WTC11 (cell line): ENCODE measurements at regions not wholly inside any gene's neighbourhood (a gene's known extent, or its start where the extent isn't known, plus 50 kb on each side); places are given as distances from the start of the nearest gene placed in this dataset.

ENCODE experiments used
- ATAC-seq: fragments of 200-7000 bp; cut with Tn5 transposase; 2 replicates; pipeline ENCODE4 v1.10.0; 2021; ENCODE audit warnings: mild to moderate bottlenecking, moderate library complexity
- CTCF ChIA-PET: fragments of 300-600 bp; sonication (Branson Sonifier 250); formaldehyde crosslinking; loops from one replicate; lab custom pipeline; 2021; ENCODE audit warnings: antibody characterized with exemption; lab: Charles Lee
- POLR2A ChIA-PET: fragments of 350-600 bp; sonication (Branson Sonifier 250); formaldehyde crosslinking; loops from one replicate; lab custom pipeline; 2021; ENCODE audit warnings: antibody characterized with exemption; lab: Charles Lee
- DNase-seq: peaks from one replicate; pipeline ENCODE4 v3.0.0; 2021; ENCODE audit warnings: low spot score
- H3K27ac Mint-ChIP-seq: 2 replicates; pipeline ENCODE4 v1.8.0; 2021; ENCODE audit warnings: mixed read lengths
- H3K27me3 Mint-ChIP-seq: 2 replicates; pipeline ENCODE4 v1.8.0; 2021; ENCODE audit warnings: low read depth, mild to moderate bottlenecking, moderate library complexity, mixed read lengths
- H3K36me3 Mint-ChIP-seq: 2 replicates; pipeline ENCODE4 v1.8.0; 2021; ENCODE audit warnings: mixed read lengths
- H3K4me1 Mint-ChIP-seq: 2 replicates; pipeline ENCODE4 v1.8.0; 2022; ENCODE audit warnings: mixed read lengths
- H3K4me3 Mint-ChIP-seq: 2 replicates; pipeline ENCODE4 v1.8.0; 2021; ENCODE audit warnings: mild to moderate bottlenecking, moderate library complexity, mixed read lengths
- H3K9me3 Mint-ChIP-seq: 2 replicates; pipeline ENCODE4 v1.8.0; 2021; ENCODE audit warnings: mixed read lengths
- ATF1 ChIP-seq: sonication (generic); formaldehyde crosslinking; IDR thresholded peaks from 2 replicates; pipeline ENCODE4 v1.8.1; 2023; ENCODE audit warnings: mild to moderate bottlenecking, moderate library complexity, missing genetic modification reagents
- CBFB ChIP-seq: sonication (generic); formaldehyde crosslinking; IDR thresholded peaks from 2 replicates; pipeline ENCODE4 v1.8.1; 2022; ENCODE audit warnings: mild to moderate bottlenecking, low read depth, missing genetic modification reagents
- E2F5 ChIP-seq: sonication (generic); formaldehyde crosslinking; IDR thresholded peaks from 2 replicates; pipeline ENCODE4 v1.8.1; 2022; ENCODE audit warnings: mild to moderate bottlenecking, moderate library complexity, missing genetic modification reagents
- ERG ChIP-seq: fragments of 250-450 bp; sonication (Bioruptor Pico); IDR thresholded peaks from 2 replicates; pipeline ENCODE4 v1.8.0; 2021; ENCODE audit warnings: mild to moderate bottlenecking
- HMGA2 ChIP-seq: fragments of 250-450 bp; sonication (Bioruptor Pico); IDR thresholded peaks from 2 replicates; pipeline ENCODE4 v1.4.0; 2021; ENCODE audit warnings: mild to moderate bottlenecking, moderate library complexity
- MAX ChIP-seq: sonication (generic); formaldehyde crosslinking; IDR thresholded peaks from 2 replicates; pipeline ENCODE4 v1.8.0; 2022; ENCODE audit warnings: mild to moderate bottlenecking, missing genetic modification reagents
- MXD4 ChIP-seq: fragments of 250-450 bp; sonication (Bioruptor Pico); IDR thresholded peaks from 2 replicates; pipeline ENCODE4 v1.8.0; 2021; ENCODE audit warnings: mild to moderate bottlenecking, moderate library complexity, borderline replicate concordance
- NFATC4 ChIP-seq: fragments of 250-450 bp; sonication (Bioruptor Pico); IDR thresholded peaks from 2 replicates; pipeline ENCODE4 v1.9.0; 2021; ENCODE audit warnings: mild to moderate bottlenecking
- NFYB ChIP-seq: sonication (generic); formaldehyde crosslinking; conservative IDR thresholded peaks from 2 replicates; pipeline ENCODE4 v1.8.0; 2022; ENCODE audit warnings: low read depth, missing genetic modification reagents
- NR2C2 ChIP-seq: sonication (generic); formaldehyde crosslinking; IDR thresholded peaks from 2 replicates; pipeline ENCODE4 v1.8.0; 2022; ENCODE audit warnings: mild to moderate bottlenecking, missing genetic modification reagents
- NR3C1 ChIP-seq: sonication (generic); formaldehyde crosslinking; conservative IDR thresholded peaks from 2 replicates; pipeline ENCODE4 v1.8.1; 2023; ENCODE audit warnings: low read depth, mild to moderate bottlenecking, missing genetic modification reagents
- TCF7 ChIP-seq: sonication (generic); formaldehyde crosslinking; IDR thresholded peaks from 2 replicates; pipeline ENCODE4 v1.8.0; 2022; ENCODE audit warnings: mild to moderate bottlenecking, low read depth, missing genetic modification reagents, moderate library complexity
- TEAD1 ChIP-seq: sonication (generic); formaldehyde crosslinking; IDR thresholded peaks from 2 replicates; pipeline ENCODE4 v1.8.0; 2022; ENCODE audit warnings: mild to moderate bottlenecking, missing genetic modification reagents
- ZBTB43 ChIP-seq: sonication (generic); formaldehyde crosslinking; IDR thresholded peaks from 2 replicates; pipeline ENCODE4 v1.8.1; 2023; ENCODE audit warnings: mild to moderate bottlenecking, missing genetic modification reagents
- TF ChIP-seq, protein P1 (sequence below): fragments of 250-450 bp; sonication (Bioruptor Pico); conservative IDR thresholded peaks from 2 replicates; pipeline ENCODE4 v1.9.0; 2021; ENCODE audit warnings: mild to moderate bottlenecking
- TF ChIP-seq, protein P2 (sequence below): fragments of 250-450 bp; sonication (Bioruptor Pico); IDR thresholded peaks from 2 replicates; pipeline ENCODE4 v2.1.2; 2022; ENCODE audit warnings: mild to moderate bottlenecking, moderate library complexity
- TF ChIP-seq, protein P3 (sequence below): sonication (generic); formaldehyde crosslinking; IDR thresholded peaks from 2 replicates; pipeline ENCODE4 v1.8.1; 2022; ENCODE audit warnings: low read depth, mild to moderate bottlenecking, moderate library complexity, missing genetic modification reagents, borderline replicate concordance
- TF ChIP-seq, protein P4 (sequence below): fragments of 250-450 bp; sonication (Bioruptor Pico); IDR thresholded peaks from 2 replicates; pipeline ENCODE4 v1.9.0; 2021; ENCODE audit warnings: moderate library complexity, mild to moderate bottlenecking, inconsistent platforms, borderline replicate concordance

DNA sequence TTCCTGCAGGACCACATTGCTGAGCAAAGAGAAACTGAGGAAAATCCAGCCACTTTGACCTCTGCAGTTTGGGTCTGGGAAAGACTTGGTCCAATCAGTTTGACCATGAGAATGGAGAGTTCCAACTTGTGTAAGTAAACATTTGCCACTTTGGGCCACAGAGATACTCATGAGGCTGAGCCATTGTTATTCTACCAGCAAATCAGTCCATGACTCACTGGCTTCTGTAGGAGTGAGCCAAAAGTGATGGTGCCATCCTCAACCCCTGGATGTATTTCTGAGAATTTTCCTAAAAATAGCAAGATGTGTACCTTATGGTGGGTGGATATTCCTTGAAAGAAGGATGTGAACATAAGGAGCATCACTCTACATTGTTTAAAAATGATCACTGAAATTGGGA, 192.9 kb upstream of the OR4E1 start (continued):
- TF ChIP-seq, protein P1, sequence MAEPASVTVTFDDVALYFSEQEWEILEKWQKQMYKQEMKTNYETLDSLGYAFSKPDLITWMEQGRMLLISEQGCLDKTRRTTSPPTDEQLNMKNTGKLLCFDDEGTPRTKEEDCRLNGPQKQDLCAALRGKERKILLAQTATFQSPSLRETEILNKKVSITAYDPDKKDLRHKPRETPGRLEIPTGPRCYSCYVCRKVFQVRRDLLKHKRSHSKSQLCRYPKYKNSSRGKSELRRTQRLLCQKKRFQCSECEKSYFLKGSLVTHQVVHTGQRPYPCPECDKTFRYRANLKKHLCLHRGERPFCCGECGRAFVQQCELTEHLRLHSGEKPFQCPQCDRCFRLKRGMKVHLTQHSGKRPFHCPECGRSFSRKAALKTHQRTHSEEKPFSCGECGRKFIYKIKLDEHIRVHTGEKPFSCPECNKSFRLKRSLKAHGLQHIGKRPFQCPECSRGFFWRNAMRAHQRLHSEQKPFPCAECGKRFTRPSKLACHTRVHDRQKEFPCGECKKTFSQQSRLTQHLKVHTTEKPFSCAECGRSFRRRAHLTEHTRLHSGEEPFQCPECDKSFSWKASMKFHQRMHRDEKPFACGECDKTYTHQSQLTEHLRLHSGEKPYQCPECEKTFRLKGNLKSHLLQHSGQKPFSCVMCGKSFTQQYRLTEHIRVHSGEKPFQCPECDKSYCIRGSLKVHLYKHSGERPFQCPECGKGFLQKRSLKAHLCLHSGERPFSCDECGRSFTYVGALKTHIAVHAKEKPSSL = no peak
- TF ChIP-seq TEAD1 (no peak), NFYB (CRISPR knock-in tag) (no peak), NR2C2 (CRISPR knock-in tag) (no peak), ATF1 (no peak), ERG (CRISPR knock-in tag) (no peak), ZBTB43 (CRISPR knock-in tag) (no peak), CBFB (no peak)
- TF ChIP-seq, protein P2, sequence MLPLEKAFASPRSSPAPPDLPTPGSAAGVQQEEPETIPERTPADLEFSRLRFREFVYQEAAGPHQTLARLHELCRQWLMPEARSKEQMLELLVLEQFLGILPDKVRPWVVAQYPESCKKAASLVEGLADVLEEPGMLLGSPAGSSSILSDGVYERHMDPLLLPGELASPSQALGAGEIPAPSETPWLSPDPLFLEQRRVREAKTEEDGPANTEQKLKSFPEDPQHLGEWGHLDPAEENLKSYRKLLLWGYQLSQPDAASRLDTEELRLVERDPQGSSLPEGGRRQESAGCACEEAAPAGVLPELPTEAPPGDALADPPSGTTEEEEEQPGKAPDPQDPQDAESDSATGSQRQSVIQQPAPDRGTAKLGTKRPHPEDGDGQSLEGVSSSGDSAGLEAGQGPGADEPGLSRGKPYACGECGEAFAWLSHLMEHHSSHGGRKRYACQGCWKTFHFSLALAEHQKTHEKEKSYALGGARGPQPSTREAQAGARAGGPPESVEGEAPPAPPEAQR (CRISPR knock-in tag) = no peak
- TF ChIP-seq, protein P3, sequence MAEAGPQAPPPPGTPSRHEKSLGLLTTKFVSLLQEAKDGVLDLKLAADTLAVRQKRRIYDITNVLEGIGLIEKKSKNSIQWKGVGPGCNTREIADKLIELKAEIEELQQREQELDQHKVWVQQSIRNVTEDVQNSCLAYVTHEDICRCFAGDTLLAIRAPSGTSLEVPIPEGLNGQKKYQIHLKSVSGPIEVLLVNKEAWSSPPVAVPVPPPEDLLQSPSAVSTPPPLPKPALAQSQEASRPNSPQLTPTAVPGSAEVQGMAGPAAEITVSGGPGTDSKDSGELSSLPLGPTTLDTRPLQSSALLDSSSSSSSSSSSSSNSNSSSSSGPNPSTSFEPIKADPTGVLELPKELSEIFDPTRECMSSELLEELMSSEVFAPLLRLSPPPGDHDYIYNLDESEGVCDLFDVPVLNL = no peak

- Mint-ChIP-seq H3K27me3 (peaks cover 22% of the 10 kb centered on the region), H3K27ac (no peak overlapping the region), H3K9me3 (no peaks in the 10 kb centered on the region)
- CTCF ChIA-PET = interaction anchor here (0.7 to 3.7 kb wide), 3 partner anchors 11 to 116 kb away, joined by 3 to 42 read pairs (median 3); no protein-coding TSS in a partner anchor
- POLR2A ChIA-PET = no interaction called here
- TF ChIP-seq TCF7 (no peak), HMGA2 (CRISPR knock-in tag) (no peak), MAX (CRISPR knock-in tag) (no peak), MXD4 (CRISPR knock-in tag) (no peak), ATF1 (no peak), E2F5 (no peak), NR3C1 (CRISPR knock-in tag) (no peak), NFATC4 (CRISPR knock-in tag) (no peak)
- TF ChIP-seq, protein P4, sequence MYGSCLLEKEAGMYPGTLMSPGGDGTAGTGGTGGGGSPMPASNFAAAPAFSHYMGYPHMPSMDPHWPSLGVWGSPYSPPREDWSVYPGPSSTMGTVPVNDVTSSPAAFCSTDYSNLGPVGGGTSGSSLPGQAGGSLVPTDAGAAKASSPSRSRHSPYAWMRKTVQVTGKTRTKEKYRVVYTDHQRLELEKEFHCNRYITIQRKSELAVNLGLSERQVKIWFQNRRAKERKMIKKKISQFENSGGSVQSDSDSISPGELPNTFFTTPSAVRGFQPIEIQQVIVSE = no peak
- TF ChIP-seq, all 79 proteins: peak for 0
- ATAC-seq (no peak), DNase-seq (no peak)
- Mint-ChIP-seq H3K4me3 (no peak overlapping the region), H3K36me3 (no peaks in the 10 kb centered on the region), H3K4me1 (no peaks in the 10 kb centered on the region)
Measured at GRCh38 chr14:21863289-21863688, 189.7 kb upstream of the OR4E1 start.
